SIG-M5 treated with dmso at 0.1 percent for 504 hours (cell line): ENCODE measurements at regions not wholly inside any gene's neighbourhood (a gene's known extent, or its start where the extent isn't known, plus 50 kb on each side); places are given as distances from the start of the nearest gene placed in this dataset.

ENCODE experiments used
- DNase-seq: peaks from one replicate; lab custom pipeline; 2025; ENCODE audit not compliant: unreplicated experiment; lab: John Stamatoyannopoulos, UW

GRCh38 chr1:195122497-195122896 is 1485.7 kb downstream of the KCNT2 start:
- DNase-seq = no peak

- no peak for DNase-seq
Measured at GRCh38 chr1:195113471-195113870, 1494.8 kb downstream of the KCNT2 start.

GRCh38 chr1:195105773-195106172 is 1502.5 kb downstream of the KCNT2 start:
- no peak for DNase-seq

- DNase-seq = no peak
Measured at GRCh38 chr1:195105281-195105680, 1503.0 kb downstream of the KCNT2 start.

- DNase-seq = no peak
Measured at GRCh38 chr1:195097316-195097715, 1510.9 kb downstream of the KCNT2 start.

- DNase-seq = no peak
Measured at GRCh38 chr1:195096051-195096521, 1512.2 kb downstream of the KCNT2 start.

- DNase-seq = no peak
Measured at GRCh38 chr1:195085196-195085595, 1523.0 kb downstream of the KCNT2 start.

- no peak for DNase-seq
Measured at GRCh38 chr1:195082183-195082582, 1526.1 kb downstream of the KCNT2 start.

GRCh38 chr1:195076682-195077081 is 1531.6 kb downstream of the KCNT2 start:
- DNase-seq = no peak

GRCh38 chr1:195075973-195076372 is 1532.3 kb downstream of the KCNT2 start:
- no peak for DNase-seq

- no peak for DNase-seq
Measured at GRCh38 chr1:195071461-195071860, 1536.8 kb downstream of the KCNT2 start.

GRCh38 chr1:195065437-195065836 is 1542.8 kb downstream of the KCNT2 start:
- DNase-seq = no peak

GRCh38 chr1:195064358-195064757 is 1543.9 kb downstream of the KCNT2 start:
- DNase-seq = no peak

GRCh38 chr1:195054217-195054687 is 1554.0 kb downstream of the KCNT2 start:
- DNase-seq = no peak

GRCh38 chr1:195053478-195053877 is 1554.8 kb downstream of the KCNT2 start:
- DNase-seq = no peak

- no peak for DNase-seq
Measured at GRCh38 chr1:195047772-195048171, 1560.5 kb downstream of the KCNT2 start.

- no peak for DNase-seq
Measured at GRCh38 chr1:195045072-195045471, 1563.2 kb downstream of the KCNT2 start.

GRCh38 chr1:195030793-195031192 is 1577.4 kb downstream of the KCNT2 start:
- no peak for DNase-seq

- DNase-seq = no peak
Measured at GRCh38 chr1:195026792-195027191, 1581.4 kb downstream of the KCNT2 start.

- no peak for DNase-seq
Measured at GRCh38 chr1:195019385-195019784, 1588.9 kb downstream of the KCNT2 start.

- no peak for DNase-seq
Measured at GRCh38 chr1:195012995-195013394, 1595.2 kb downstream of the KCNT2 start.

- DNase-seq = no peak
Measured at GRCh38 chr1:195005338-195005737, 1602.9 kb downstream of the KCNT2 start.

GRCh38 chr1:194990483-194990882 is 1617.8 kb downstream of the KCNT2 start:
- no peak for DNase-seq

- DNase-seq = no peak
Measured at GRCh38 chr1:194975913-194976312, 1632.3 kb downstream of the KCNT2 start.
